ENCODE measurements at regions not wholly inside any gene's neighbourhood (a gene's known extent, or its start where the extent isn't known, plus 50 kb on each side); places are given as distances from the start of the nearest gene placed in this dataset.

GRCh38 chr18:11219571-11219970, 70.2 kb upstream of the PIEZO2 start:
- TF ChIP-seq CTCF (tag by site-specific recombination; IDR thresholded peaks at IDR 0.05) (no peak), BCL11A (tag by site-specific recombination; IDR thresholded peaks at IDR 0.05; ENCODE audit: low read depth) (no peak), ZNF585B (tag by site-specific recombination; IDR thresholded peaks at IDR 0.05) (no peak)
